Breast epithelium (tissue), 3 donors: ENCODE measurements at regions not wholly inside any gene's neighbourhood (a gene's known extent, or its start where the extent isn't known, plus 50 kb on each side); places are given as distances from the start of the nearest gene placed in this dataset.

Source experiments
- CTCF ChIP-seq, 3 donors: fragments of 450-650 bp; IDR thresholded peaks; one replicate each; pipeline ENCODE4 v1.5.1; 2016 to 2017; ENCODE audit warnings: antibody characterized with exemption in 3 of 3, mild to moderate bottlenecking in 3 of 3, moderate library complexity in 3 of 3
- POLR2A ChIP-seq: fragments of 450-650 bp; IDR thresholded peaks from one replicate; pipeline ENCODE4 v1.6.1; 2016; ENCODE audit warnings: antibody characterized with exemption, mild to moderate bottlenecking, moderate library complexity
- POLR2AphosphoS5 ChIP-seq, 3 donors: sonication (generic); formaldehyde crosslinking; IDR thresholded peaks; one replicate each; pipeline ENCODE4 v1.6.1; 2017; ENCODE audit warnings: antibody characterized with exemption in 3 of 3

GRCh38 chr2:2723064-2723463, 392.0 kb upstream of the MYT1L start:
- no peak for TF ChIP-seq CTCF (IDR thresholded peaks at IDR 0.05)
- TF ChIP-seq POLR2A = no peak
- no peak for TF ChIP-seq POLR2AphosphoS5 (IDR thresholded peaks at IDR 0.05)
